GM23248 (cell line): ENCODE measurements at regions not wholly inside any gene's neighbourhood (a gene's known extent, or its start where the extent isn't known, plus 50 kb on each side); places are given as distances from the start of the nearest gene placed in this dataset.

Experiments
- DNase-seq: peaks from one replicate; pipeline ENCODE4 v3.0.0-alpha.2; 2015
- H2AFZ ChIP-seq: fragments of 200-600 bp; sonication (generic); 2 replicates; pipeline ENCODE4 v1.6.1; 2016; ENCODE audit warnings: antibody characterized with exemption
- H3F3A ChIP-seq: fragments of 200-600 bp; sonication (generic); 2 replicates; pipeline ENCODE4 v1.6.1; 2016; ENCODE audit warnings: mild to moderate bottlenecking, antibody characterized with exemption, mixed run types; ENCODE audit not compliant: insufficient read depth
- H3K27ac ChIP-seq: fragments of 200-600 bp; sonication (generic); 2 replicates; pipeline ENCODE4 v1.5.1; 2016; ENCODE audit warnings: mild to moderate bottlenecking
- H3K27me3 ChIP-seq: fragments of 200-600 bp; sonication (generic); replicated peaks from 2 replicates; pipeline ENCODE4 v1.6.1; 2016; ENCODE audit warnings: mild to moderate bottlenecking; ENCODE audit not compliant: insufficient read depth
- H3K36me3 ChIP-seq: fragments of 200-600 bp; sonication (generic); 2 replicates; pipeline ENCODE4 v1.6.1; 2016; ENCODE audit warnings: low read depth, mild to moderate bottlenecking
- H3K4me1 ChIP-seq: fragments of 200-600 bp; sonication (generic); 2 replicates; pipeline ENCODE4 v1.6.1; 2016; ENCODE audit warnings: mild to moderate bottlenecking; ENCODE audit not compliant: insufficient read depth
- H3K4me2 ChIP-seq: fragments of 200-600 bp; sonication (generic); one replicate; pipeline ENCODE4 v1.6.1; 2016; ENCODE audit warnings: mild to moderate bottlenecking; ENCODE audit not compliant: unreplicated experiment
- H3K4me3 ChIP-seq: fragments of 200-600 bp; sonication (generic); 2 replicates; pipeline ENCODE4 v1.5.1; 2016; ENCODE audit warnings: mild to moderate bottlenecking
- H3K79me2 ChIP-seq: fragments of 200-600 bp; sonication (generic); 2 replicates; pipeline ENCODE4 v1.6.1; 2016; ENCODE audit warnings: mild to moderate bottlenecking; ENCODE audit not compliant: insufficient read depth
- H3K9ac ChIP-seq: fragments of 200-600 bp; sonication (generic); 2 replicates; pipeline ENCODE4 v1.6.1; 2016; ENCODE audit warnings: mild to moderate bottlenecking
- H3K9me2 ChIP-seq: fragments of 200-600 bp; sonication (generic); 2 replicates; pipeline ENCODE4 v1.6.1; 2016; ENCODE audit warnings: mixed run types, mild to moderate bottlenecking, moderate library complexity; ENCODE audit not compliant: insufficient read depth
- H3K9me3 ChIP-seq: fragments of 200-600 bp; sonication (generic); one replicate; pipeline ENCODE4 v1.6.1; 2017; ENCODE audit warnings: low read depth
- H4K20me1 ChIP-seq: fragments of 200-600 bp; sonication (generic); 2 replicates; pipeline ENCODE4 v1.6.0; 2016; ENCODE audit not compliant: insufficient read depth
- EZH2 ChIP-seq: fragments of 200-600 bp; sonication (generic); IDR thresholded peaks from 2 replicates; pipeline ENCODE4 v1.6.1; 2018; ENCODE audit warnings: antibody characterized with exemption, mild to moderate bottlenecking; ENCODE audit not compliant: insufficient read depth, poor library complexity, severe bottlenecking
- EZH2phosphoT487 ChIP-seq: fragments of 200-600 bp; sonication (generic); IDR thresholded peaks from 2 replicates; pipeline ENCODE4 v1.6.1; 2018; ENCODE audit warnings: antibody characterized with exemption, moderate library complexity, mild to moderate bottlenecking, low read depth; ENCODE audit not compliant: insufficient read depth
- WGBS, 2 experiments: methylation state at CpG; one replicate each; pipeline ENCODE4 v1.1.6; 2015 to 2017; ENCODE audit warnings: low lambda C conversion rate in 2 of 2, low coverage in 1 of 2; ENCODE audit errors: missing lambda C conversion rate in 2 of 2; 5-methylcytosine and 5-hydroxymethylcytosine counted together
- in situ Hi-C: fragments of 300-500 bp; cut with MboI; formaldehyde crosslinking; loops from 2 replicates; pipeline ENCODE4 v1.15.0; 2020

DNA sequence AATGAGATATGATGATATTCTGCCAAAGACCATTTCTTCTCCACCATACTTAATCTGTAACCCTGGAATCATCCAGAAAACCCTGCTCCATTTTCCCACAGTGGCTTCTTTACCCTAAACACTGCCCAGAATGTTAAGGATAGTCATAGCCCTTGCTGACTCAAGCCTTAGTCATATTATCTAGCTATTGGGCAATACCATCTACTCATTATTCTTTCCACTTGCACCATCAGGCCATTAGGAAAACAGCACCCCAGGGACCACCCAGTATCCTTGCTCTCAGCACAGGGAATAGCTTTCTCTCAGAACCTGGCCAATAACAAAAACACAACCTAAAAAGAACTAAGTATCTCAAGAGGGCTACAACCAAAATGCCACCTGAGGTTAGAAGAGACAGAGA lies 445.7 kb upstream of the SLC14A2 start:
- Histone ChIP-seq H3K27me3 (no peaks in the 10 kb centered on the region), H3K27ac (peak overlapping the region; percentile 99), H3F3A (peaks cover 79% of the 10 kb centered on the region), H4K20me1 (no peaks in the 10 kb centered on the region), H3K9me3 (no peaks in the 10 kb centered on the region), H3K9me2 (no peaks in the 10 kb centered on the region), H3K4me2 (peak overlapping the region; percentile 79), H3K9ac (peak overlapping the region; percentile 76), H3K36me3 (no peaks in the 10 kb centered on the region), H2AFZ (no peak overlapping the region), H3K4me1 (peaks cover 78% of the 10 kb centered on the region), H3K4me3 (no peak overlapping the region), H3K79me2 (no peaks in the 10 kb centered on the region)
- peak; percentile 96 for DNase-seq
- in situ Hi-C loops: no loop called here
- TF ChIP-seq EZH2phosphoT487 (no peak), EZH2 (no peak)

DNA sequence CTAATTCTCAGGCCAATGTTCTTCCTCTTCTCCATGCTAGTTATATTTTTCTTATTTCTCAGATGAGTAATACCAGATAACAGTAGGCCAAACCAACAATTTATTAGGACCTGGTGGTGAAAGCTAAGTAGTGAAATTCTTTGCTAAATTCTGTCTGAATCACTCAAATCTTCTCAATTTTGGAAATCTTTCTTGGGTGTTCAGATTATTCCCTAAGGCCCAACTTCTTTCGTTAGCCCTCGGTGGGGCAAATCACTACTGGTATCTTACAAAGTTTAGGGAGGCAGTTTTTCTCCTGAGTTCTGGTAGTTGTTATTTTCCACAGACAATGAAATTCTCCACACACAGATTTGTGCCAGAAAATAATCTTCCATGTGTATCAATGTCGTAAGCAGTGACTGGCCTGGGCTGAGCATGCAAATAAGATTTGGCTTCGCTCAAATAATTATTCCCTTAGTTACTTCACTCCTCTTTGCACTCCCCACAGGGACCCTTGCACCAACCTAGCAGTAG lies 443.5 kb upstream of the SLC14A2 start:
- Histone ChIP-seq H3K27ac (peak overlapping the region; percentile 63), H4K20me1 (no peaks in the 10 kb centered on the region)
- peak; percentile 76 for DNase-seq

DNA sequence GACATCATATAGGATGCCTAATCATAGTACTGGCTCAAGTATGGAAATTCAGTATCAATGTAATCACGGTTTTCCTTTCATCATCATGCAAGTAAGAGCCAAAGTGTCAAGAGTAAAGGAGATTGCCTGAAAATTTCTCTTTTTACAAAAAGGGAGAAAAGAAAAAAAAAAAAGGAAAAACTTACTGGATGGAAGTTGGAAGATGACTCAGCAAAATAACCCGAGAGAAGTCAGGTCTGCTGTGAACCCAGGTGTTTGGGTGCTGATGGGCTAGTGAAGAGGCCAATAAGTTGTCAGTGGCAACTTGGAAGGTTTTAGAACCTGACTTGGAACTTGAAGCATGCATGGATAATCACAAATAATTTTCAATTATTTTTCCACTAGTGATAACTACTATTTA lies 441.9 kb upstream of the SLC14A2 start:
- no peaks in the 10 kb centered on the region for H3K9me2 ChIP-seq
- TF ChIP-seq EZH2phosphoT487: no peak
- DNase-seq: no peak
- H4K20me1 ChIP-seq: no peaks in the 10 kb centered on the region
- H2AFZ ChIP-seq: no peak overlapping the region
- WGBS, 2 experiments: 98% methylated on average over 2 of the region's 2 CpGs
- no peaks in the 10 kb centered on the region for H3K9me3 ChIP-seq
- no peaks in the 10 kb centered on the region for H3K36me3 ChIP-seq
- H3K4me1 ChIP-seq: peaks cover 41% of the 10 kb centered on the region
- H3K27me3 ChIP-seq: no peaks in the 10 kb centered on the region
- peaks cover 45% of the 10 kb centered on the region for H3F3A ChIP-seq
- H3K9ac ChIP-seq: no peak overlapping the region
- in situ Hi-C loops: no loop called here
- no peaks in the 10 kb centered on the region for H3K79me2 ChIP-seq
- no peak overlapping the region for H3K27ac ChIP-seq
- no peak overlapping the region for H3K4me3 ChIP-seq
- H3K4me2 ChIP-seq: no peak overlapping the region

More for the DNA sequence above, 443.5 kb upstream of the SLC14A2 start:
- TF ChIP-seq EZH2 (no peak), EZH2phosphoT487 (0 out of 2 replicates have a peak, but pooled peaks have one; percentile 55)
- Histone ChIP-seq H3F3A (peaks cover 61% of the 10 kb centered on the region), H2AFZ (no peak overlapping the region), H3K9ac (no peak overlapping the region), H3K4me2 (peak overlapping the region; percentile 37), H3K27me3 (no peaks in the 10 kb centered on the region), H3K79me2 (no peaks in the 10 kb centered on the region), H3K9me2 (no peaks in the 10 kb centered on the region), H3K4me1 (peaks cover 57% of the 10 kb centered on the region), H3K36me3 (no peaks in the 10 kb centered on the region), H3K4me3 (no peak overlapping the region), H3K9me3 (no peaks in the 10 kb centered on the region)
- 13 to 17% methylated on average over 4 of the region's 4 CpGs for WGBS, 2 experiments
- in situ Hi-C loops: no loop called here

DNA sequence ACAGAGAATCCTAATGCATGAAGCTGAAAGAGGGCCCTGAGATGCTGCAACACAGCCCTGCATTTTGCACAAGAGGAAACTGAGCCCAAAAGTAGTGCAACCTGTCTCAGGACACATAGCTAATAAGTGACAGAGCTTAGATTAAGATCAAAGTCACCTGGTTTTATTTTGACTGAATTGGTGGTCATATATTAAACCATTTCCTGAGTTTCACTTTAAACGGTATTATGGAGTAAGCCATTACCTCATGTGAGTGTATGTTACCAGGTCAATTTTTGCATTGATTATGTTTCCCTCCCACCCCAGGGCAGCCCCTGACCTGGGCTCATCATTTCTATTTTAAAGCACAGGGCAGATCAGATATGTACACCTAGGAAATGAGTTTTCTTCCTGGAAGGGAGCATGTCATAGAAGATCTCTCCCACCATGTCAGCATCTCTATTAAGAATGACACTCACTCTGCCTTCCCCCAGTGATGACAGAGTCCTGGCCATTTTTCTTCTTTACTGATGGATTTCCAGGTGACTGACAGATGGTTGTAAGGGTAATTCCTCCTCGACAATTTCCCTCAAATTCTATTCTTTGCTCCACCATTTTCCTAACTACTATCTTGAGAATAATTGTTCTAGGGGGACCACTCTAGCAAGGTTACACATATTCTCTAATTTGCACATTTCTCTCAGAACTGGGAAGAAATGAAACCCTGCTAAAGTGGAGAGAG lies 441.3 kb upstream of the SLC14A2 start:
- in situ Hi-C loops: no loop called here
- WGBS, 2 experiments: 94 to 98% methylated on average over 2 of the region's 2 CpGs
- H3K27me3 ChIP-seq: no peaks in the 10 kb centered on the region
- H2AFZ ChIP-seq: no peak overlapping the region
- H4K20me1 ChIP-seq: no peaks in the 10 kb centered on the region
- no peaks in the 10 kb centered on the region for H3K9me2 ChIP-seq
- H3K4me1 ChIP-seq: peaks cover 35% of the 10 kb centered on the region
- H3K4me3 ChIP-seq: no peak overlapping the region
- H3K9ac ChIP-seq: no peak overlapping the region
- no peak for DNase-seq
- no peak for TF ChIP-seq EZH2phosphoT487
- no peak for TF ChIP-seq EZH2
- no peak overlapping the region for H3K27ac ChIP-seq
- no peaks in the 10 kb centered on the region for H3K79me2 ChIP-seq
- no peaks in the 10 kb centered on the region for H3K36me3 ChIP-seq
- H3F3A ChIP-seq: peaks cover 39% of the 10 kb centered on the region
- H3K9me3 ChIP-seq: no peaks in the 10 kb centered on the region
- H3K4me2 ChIP-seq: no peak overlapping the region
